ENCODE measurements at regions not wholly inside any gene's neighbourhood (a gene's known extent, or its start where the extent isn't known, plus 50 kb on each side); places are given as distances from the start of the nearest gene placed in this dataset.

DNA sequence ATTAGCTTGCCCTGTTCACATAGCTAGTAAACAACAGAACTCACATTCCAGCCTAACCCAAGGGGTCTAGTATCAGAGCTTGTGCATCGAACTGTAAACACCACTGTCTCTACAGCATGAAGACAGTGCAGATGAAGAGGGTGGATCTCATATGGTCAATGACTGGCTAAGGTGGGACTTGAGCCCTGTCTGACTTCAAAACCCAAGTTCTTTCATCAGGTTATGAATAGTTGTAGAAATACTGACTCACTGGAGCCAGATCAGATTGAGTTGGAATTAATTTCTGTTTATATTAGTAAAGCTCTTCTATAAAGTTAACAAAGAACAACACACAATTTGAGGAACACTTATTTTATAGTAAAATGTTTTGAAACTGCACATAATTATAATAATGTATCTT lies 161.7 kb upstream of the ARHGAP20 start:
- ChIA-PET CTCF (no interaction called here), POLR2A (no interaction called here)
- no peak for DNase-seq (ENCODE audit: extremely low spot score)
- TF ChIP-seq ZNF384 (IDR thresholded peaks at IDR 0.05): no peak
- no peak for TF ChIP-seq ARNT (IDR thresholded peaks at IDR 0.05)
- no peak for TF ChIP-seq SP1 (IDR thresholded peaks at IDR 0.05)
- TF ChIP-seq TARDBP (IDR thresholded peaks at IDR 0.05): no peak
- TF ChIP-seq NFRKB (IDR thresholded peaks at IDR 0.05): no peak
- TF ChIP-seq FOXK2 (IDR thresholded peaks at IDR 0.05): no peak
- no peak for TF ChIP-seq ELF4 (IDR thresholded peaks at IDR 0.05)
- TF ChIP-seq BHLHE40 (IDR thresholded peaks at IDR 0.05; ENCODE audit: borderline replicate concordance): no peak
- TF ChIP-seq CTBP1 (IDR thresholded peaks at IDR 0.05; ENCODE audit: borderline replicate concordance): no peak
- no peak for TF ChIP-seq FOXA1 (IDR thresholded peaks at IDR 0.05)
- TF ChIP-seq, protein P1, sequence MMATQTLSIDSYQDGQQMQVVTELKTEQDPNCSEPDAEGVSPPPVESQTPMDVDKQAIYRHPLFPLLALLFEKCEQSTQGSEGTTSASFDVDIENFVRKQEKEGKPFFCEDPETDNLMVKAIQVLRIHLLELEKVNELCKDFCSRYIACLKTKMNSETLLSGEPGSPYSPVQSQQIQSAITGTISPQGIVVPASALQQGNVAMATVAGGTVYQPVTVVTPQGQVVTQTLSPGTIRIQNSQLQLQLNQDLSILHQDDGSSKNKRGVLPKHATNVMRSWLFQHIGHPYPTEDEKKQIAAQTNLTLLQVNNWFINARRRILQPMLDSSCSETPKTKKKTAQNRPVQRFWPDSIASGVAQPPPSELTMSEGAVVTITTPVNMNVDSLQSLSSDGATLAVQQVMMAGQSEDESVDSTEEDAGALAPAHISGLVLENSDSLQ (IDR thresholded peaks at IDR 0.05): no peak

- TF ChIP-seq L3MBTL2 (conservative IDR thresholded peaks at IDR 0.05): no peak
- TF ChIP-seq NFRKB (IDR thresholded peaks at IDR 0.05): no peak
- no peak for TF ChIP-seq BHLHE40 (IDR thresholded peaks at IDR 0.05; ENCODE audit: borderline replicate concordance)
- no peak for TF ChIP-seq ZNF384 (IDR thresholded peaks at IDR 0.05)
- no peak for TF ChIP-seq ELF4 (IDR thresholded peaks at IDR 0.05)
- TF ChIP-seq SP1 (IDR thresholded peaks at IDR 0.05): no peak
- ChIA-PET CTCF (no interaction called here), POLR2A (no interaction called here)
Measured at GRCh38 chr11:110870816-110871522, 158.7 kb upstream of the ARHGAP20 start.

DNA sequence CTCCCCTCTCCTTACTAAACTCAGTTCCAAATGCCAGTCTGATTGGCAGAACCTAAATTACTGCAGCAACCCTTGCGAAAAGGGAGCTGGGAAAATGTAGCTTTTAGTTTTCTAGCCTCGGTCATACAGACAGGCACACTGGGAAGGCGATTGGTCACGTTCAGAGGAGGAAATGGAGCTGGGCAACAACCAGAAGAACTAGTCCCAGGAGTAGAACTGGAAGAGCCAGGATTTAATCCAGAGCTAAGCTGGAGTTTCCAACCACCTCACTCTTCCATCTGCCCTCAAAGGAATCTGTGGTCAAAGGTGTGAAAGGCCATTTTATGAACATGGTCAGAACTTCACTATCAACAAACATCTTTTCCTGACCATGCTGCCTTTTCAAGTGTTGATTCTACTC lies 155.7 kb upstream of the ARHGAP20 start:
- TF ChIP-seq ARNT (IDR thresholded peaks at IDR 0.05): no peak
- TF ChIP-seq ELF4 (IDR thresholded peaks at IDR 0.05): no peak
- no peak for TF ChIP-seq LEF1 (IDR thresholded peaks at IDR 0.05; ENCODE audit: borderline replicate concordance)
- no peak for TF ChIP-seq SP1 (IDR thresholded peaks at IDR 0.05)
- ChIA-PET CTCF (no interaction called here), POLR2A (no interaction called here)
- no peak for DNase-seq (ENCODE audit: extremely low spot score)

More at GRCh38 chr11:110870816-110871522, 158.7 kb upstream of the ARHGAP20 start:
- DNase-seq (ENCODE audit: extremely low spot score): no peak

DNA sequence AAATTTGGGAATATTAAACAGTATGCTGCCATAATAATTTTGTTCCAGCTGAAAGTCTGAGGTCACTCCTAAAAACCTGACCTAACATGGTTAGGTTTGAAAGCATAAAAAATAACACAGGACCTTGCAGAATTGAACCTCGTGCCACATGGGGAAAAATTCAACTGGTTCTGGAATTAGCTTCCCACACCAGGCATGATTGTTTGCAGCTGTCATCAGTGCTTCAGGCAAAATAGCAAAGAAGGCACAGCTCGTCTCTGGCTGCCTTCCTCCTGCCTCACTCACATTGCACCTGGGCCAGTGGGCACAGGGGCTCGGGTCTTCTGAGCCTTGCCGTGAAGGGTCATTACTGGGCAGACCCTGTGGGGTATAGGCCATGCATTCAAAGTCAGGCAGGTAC lies 153.8 kb upstream of the ARHGAP20 start:
- DNase-seq (ENCODE audit: extremely low spot score): no peak
- ChIA-PET CTCF (no interaction called here), POLR2A (no interaction called here)
- no peak for TF ChIP-seq L3MBTL2 (conservative IDR thresholded peaks at IDR 0.05)
- no peak for TF ChIP-seq TARDBP (IDR thresholded peaks at IDR 0.05)
- no peak for TF ChIP-seq ZNF384 (IDR thresholded peaks at IDR 0.05)
- no peak for TF ChIP-seq FOXK2 (IDR thresholded peaks at IDR 0.05)
- TF ChIP-seq NFRKB (IDR thresholded peaks at IDR 0.05): no peak
- TF ChIP-seq LEF1 (IDR thresholded peaks at IDR 0.05; ENCODE audit: borderline replicate concordance): no peak
- no peak for TF ChIP-seq FOXA1 (IDR thresholded peaks at IDR 0.05)
- TF ChIP-seq BHLHE40 (IDR thresholded peaks at IDR 0.05; ENCODE audit: borderline replicate concordance): no peak
- no peak for TF ChIP-seq SP1 (IDR thresholded peaks at IDR 0.05)
- TF ChIP-seq HDGF (IDR thresholded peaks at IDR 0.05; ENCODE audit: borderline replicate concordance): no peak
- TF ChIP-seq ARNT (IDR thresholded peaks at IDR 0.05): no peak
- TF ChIP-seq ELF4 (IDR thresholded peaks at IDR 0.05): no peak
- no peak for TF ChIP-seq SUZ12 (IDR thresholded peaks at IDR 0.05)
- no peak for TF ChIP-seq FOXM1 (IDR thresholded peaks at IDR 0.05; ENCODE audit: borderline replicate concordance)
- no peak for TF ChIP-seq CTBP1 (IDR thresholded peaks at IDR 0.05; ENCODE audit: borderline replicate concordance)
- TF ChIP-seq, protein P1 (IDR thresholded peaks at IDR 0.05): no peak

- CTCF ChIA-PET: no interaction called here
- no peak for TF ChIP-seq L3MBTL2 (conservative IDR thresholded peaks at IDR 0.05)
- TF ChIP-seq, protein P1 (IDR thresholded peaks at IDR 0.05): no peak
- TF ChIP-seq SP1 (IDR thresholded peaks at IDR 0.05): no peak
- TF ChIP-seq SUZ12 (IDR thresholded peaks at IDR 0.05): no peak
- no peak for TF ChIP-seq FOXM1 (IDR thresholded peaks at IDR 0.05; ENCODE audit: borderline replicate concordance)
- no peak for TF ChIP-seq FOXA1 (IDR thresholded peaks at IDR 0.05)
- TF ChIP-seq HDGF (IDR thresholded peaks at IDR 0.05; ENCODE audit: borderline replicate concordance): no peak
- TF ChIP-seq CTBP1 (IDR thresholded peaks at IDR 0.05; ENCODE audit: borderline replicate concordance): no peak
- TF ChIP-seq ARNT (IDR thresholded peaks at IDR 0.05): no peak
- POLR2A ChIA-PET: no interaction called here
- DNase-seq (ENCODE audit: extremely low spot score): no peak
Measured at GRCh38 chr11:110862407-110862806, 150.2 kb upstream of the ARHGAP20 start.

DNA sequence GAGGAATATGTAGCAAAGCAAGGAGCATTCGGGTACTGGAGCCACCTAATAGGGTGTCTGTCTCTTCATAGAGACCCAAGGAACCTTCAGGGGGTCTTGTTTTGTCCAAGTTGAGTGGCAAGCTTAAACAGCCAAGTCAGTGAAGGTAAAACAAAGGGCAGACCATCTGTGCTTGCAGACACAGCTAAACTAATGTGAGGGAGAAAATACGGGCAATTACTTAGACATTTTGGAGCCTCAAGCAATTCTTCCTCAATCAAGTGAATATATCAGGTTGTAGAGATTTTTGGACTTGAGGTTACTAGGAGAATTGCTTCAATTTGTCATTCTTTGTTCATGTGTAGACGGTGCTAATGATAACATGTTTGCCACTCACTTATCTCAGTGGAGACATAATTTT lies 148.2 kb upstream of the ARHGAP20 start:
- CTCF ChIA-PET: no interaction called here

More for the DNA sequence above, 148.2 kb upstream of the ARHGAP20 start:
- POLR2A ChIA-PET: no interaction called here
- DNase-seq (ENCODE audit: extremely low spot score): no peak
- TF ChIP-seq HDGF (IDR thresholded peaks at IDR 0.05; ENCODE audit: borderline replicate concordance) (no peak), LEF1 (IDR thresholded peaks at IDR 0.05; ENCODE audit: borderline replicate concordance) (no peak), ARNT (IDR thresholded peaks at IDR 0.05) (no peak), L3MBTL2 (conservative IDR thresholded peaks at IDR 0.05) (no peak), ZNF384 (IDR thresholded peaks at IDR 0.05) (no peak), FOXK2 (IDR thresholded peaks at IDR 0.05) (no peak), BHLHE40 (IDR thresholded peaks at IDR 0.05; ENCODE audit: borderline replicate concordance) (no peak), CTBP1 (IDR thresholded peaks at IDR 0.05; ENCODE audit: borderline replicate concordance) (no peak), ELF4 (IDR thresholded peaks at IDR 0.05) (no peak), NFRKB (IDR thresholded peaks at IDR 0.05) (no peak), FOXA1 (IDR thresholded peaks at IDR 0.05) (no peak), SP1 (IDR thresholded peaks at IDR 0.05) (no peak), SUZ12 (IDR thresholded peaks at IDR 0.05) (no peak), FOXM1 (IDR thresholded peaks at IDR 0.05; ENCODE audit: borderline replicate concordance) (no peak), TARDBP (IDR thresholded peaks at IDR 0.05) (no peak)
- TF ChIP-seq, protein P1 (IDR thresholded peaks at IDR 0.05): no peak
